ENCODE measurements at regions not wholly inside any gene's neighbourhood (a gene's known extent, or its start where the extent isn't known, plus 50 kb on each side); places are given as distances from the start of the nearest gene placed in this dataset.

GRCh38 chr1:174072581-174072980 is 50.4 kb upstream of the RC3H1 start:
- no peak for FAIRE-seq
- no peak for DNase-seq (ENCODE audit: low read depth)
- Histone ChIP-seq H3K36me3 (ENCODE audit: control insufficient read depth, insufficient read depth, low read length) (no peaks in the 10 kb centered on the region), H3K27me3 (ENCODE audit: control insufficient read depth, insufficient read depth, low read length) (no peaks in the 10 kb centered on the region), H3K4me3 (ENCODE audit: low read depth, low read length) (no peak overlapping the region)
- TF ChIP-seq, protein P1, sequence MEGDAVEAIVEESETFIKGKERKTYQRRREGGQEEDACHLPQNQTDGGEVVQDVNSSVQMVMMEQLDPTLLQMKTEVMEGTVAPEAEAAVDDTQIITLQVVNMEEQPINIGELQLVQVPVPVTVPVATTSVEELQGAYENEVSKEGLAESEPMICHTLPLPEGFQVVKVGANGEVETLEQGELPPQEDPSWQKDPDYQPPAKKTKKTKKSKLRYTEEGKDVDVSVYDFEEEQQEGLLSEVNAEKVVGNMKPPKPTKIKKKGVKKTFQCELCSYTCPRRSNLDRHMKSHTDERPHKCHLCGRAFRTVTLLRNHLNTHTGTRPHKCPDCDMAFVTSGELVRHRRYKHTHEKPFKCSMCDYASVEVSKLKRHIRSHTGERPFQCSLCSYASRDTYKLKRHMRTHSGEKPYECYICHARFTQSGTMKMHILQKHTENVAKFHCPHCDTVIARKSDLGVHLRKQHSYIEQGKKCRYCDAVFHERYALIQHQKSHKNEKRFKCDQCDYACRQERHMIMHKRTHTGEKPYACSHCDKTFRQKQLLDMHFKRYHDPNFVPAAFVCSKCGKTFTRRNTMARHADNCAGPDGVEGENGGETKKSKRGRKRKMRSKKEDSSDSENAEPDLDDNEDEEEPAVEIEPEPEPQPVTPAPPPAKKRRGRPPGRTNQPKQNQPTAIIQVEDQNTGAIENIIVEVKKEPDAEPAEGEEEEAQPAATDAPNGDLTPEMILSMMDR (IDR thresholded peaks at IDR 0.05; ENCODE audit: insufficient read depth, low read length, severe bottlenecking) = no peak

All from bronchial epithelial cell (primary cell).